H9 (cell line): ENCODE measurements at regions not wholly inside any gene's neighbourhood (a gene's known extent, or its start where the extent isn't known, plus 50 kb on each side); places are given as distances from the start of the nearest gene placed in this dataset.

ENCODE experiments used
- DNase-seq: peaks from one replicate; pipeline ENCODE4 v3.0.0-alpha.2; 2017
- H2AFZ ChIP-seq: one replicate; pipeline ENCODE4 v1.6.1; 2013; ENCODE audit warnings: mild to moderate bottlenecking, low read length, control low read depth, moderate library complexity
- H2AK5ac ChIP-seq: 2 replicates; pipeline ENCODE4 v1.6.1; 2013; ENCODE audit warnings: low read length, control low read depth, mixed read lengths; ENCODE audit not compliant: insufficient read length
- H2BK120ac ChIP-seq: one replicate; pipeline ENCODE4 v1.6.1; 2013; ENCODE audit warnings: low read depth, mild to moderate bottlenecking, low read length, control low read depth, inconsistent platforms; ENCODE audit not compliant: poor library complexity, severe bottlenecking
- H2BK12ac ChIP-seq: 2 replicates; pipeline ENCODE4 v1.6.1; 2013; ENCODE audit warnings: low read length, control low read depth, mixed read lengths, low read depth; ENCODE audit not compliant: insufficient read length
- H2BK15ac ChIP-seq: 2 replicates; pipeline ENCODE4 v1.6.1; 2013; ENCODE audit warnings: low read depth, low read length, control low read depth
- H2BK20ac ChIP-seq: one replicate; pipeline ENCODE4 v1.6.1; 2013; ENCODE audit warnings: low read depth, mild to moderate bottlenecking, low read length, control low read depth, inconsistent platforms; ENCODE audit not compliant: poor library complexity, severe bottlenecking
- H2BK5ac ChIP-seq: 2 replicates; pipeline ENCODE4 v1.6.1; 2013; ENCODE audit warnings: low read length, control low read depth, mixed read lengths; ENCODE audit not compliant: insufficient read length
- H3K14ac ChIP-seq: 2 replicates; pipeline ENCODE4 v1.6.1; 2013; ENCODE audit warnings: low read length, control low read depth; ENCODE audit not compliant: insufficient read depth
- H3K18ac ChIP-seq: 2 replicates; pipeline ENCODE4 v1.6.1; 2013; ENCODE audit warnings: low read depth, mild to moderate bottlenecking, mixed read lengths, low read length, control low read depth; ENCODE audit not compliant: insufficient read length
- H3K23ac ChIP-seq: 2 replicates; pipeline ENCODE4 v1.6.1; 2013; ENCODE audit warnings: low read length, control low read depth, mixed read lengths, low read depth; ENCODE audit not compliant: insufficient read length
- H3K23me2 ChIP-seq: 2 replicates; pipeline ENCODE4 v1.6.1; 2013; ENCODE audit warnings: low read depth, mild to moderate bottlenecking, mixed read lengths, low read length, control low read depth; ENCODE audit not compliant: insufficient read length, poor library complexity, severe bottlenecking
- H3K27ac ChIP-seq: 2 replicates; pipeline ENCODE4 v1.5.1; 2013; ENCODE audit warnings: low read length, control low read depth, mixed read lengths, low read depth; ENCODE audit not compliant: insufficient read length
- H3K27me3 ChIP-seq: 2 replicates; pipeline ENCODE4 v1.6.1; 2013; ENCODE audit warnings: low read length, control low read depth, inconsistent platforms; ENCODE audit not compliant: insufficient read depth
- H3K4ac ChIP-seq: 2 replicates; pipeline ENCODE4 v1.6.1; 2013; ENCODE audit warnings: low read depth, mild to moderate bottlenecking, control low read depth, inconsistent platforms, low read length, moderate library complexity
- H3K4me1 ChIP-seq: 2 replicates; pipeline ENCODE4 v1.6.1; 2013; ENCODE audit warnings: low read length, control low read depth, inconsistent platforms; ENCODE audit not compliant: insufficient read depth
- H3K4me2 ChIP-seq: 2 replicates; pipeline ENCODE4 v1.6.1; 2013; ENCODE audit warnings: low read length, control low read depth, mixed read lengths; ENCODE audit not compliant: insufficient read length, insufficient read depth
- H3K56ac ChIP-seq: 2 replicates; pipeline ENCODE4 v1.6.1; 2013; ENCODE audit warnings: low read depth, mild to moderate bottlenecking, mixed read lengths, low read length, control low read depth; ENCODE audit not compliant: insufficient read length
- H3K79me1 ChIP-seq: 2 replicates; pipeline ENCODE4 v1.6.1; 2013; ENCODE audit warnings: low read depth, mild to moderate bottlenecking, moderate library complexity, low read length, control low read depth, inconsistent platforms; ENCODE audit not compliant: insufficient read depth, poor library complexity, severe bottlenecking
- H3K79me2 ChIP-seq: 2 replicates; pipeline ENCODE4 v1.6.1; 2013; ENCODE audit warnings: low read length, control low read depth, inconsistent platforms; ENCODE audit not compliant: insufficient read depth
- H3K9ac ChIP-seq: 2 replicates; pipeline ENCODE4 v1.6.1; 2013; ENCODE audit warnings: low read length, control low read depth, mixed read lengths; ENCODE audit not compliant: insufficient read length; ENCODE audit errors: extremely low read depth
- H3K9me3 ChIP-seq: one replicate; pipeline ENCODE4 v1.6.1; 2013; ENCODE audit warnings: low read depth, low read length, inconsistent platforms; ENCODE audit not compliant: control insufficient read depth
- H3T11ph ChIP-seq: one replicate; pipeline ENCODE4 v1.6.1; 2013; ENCODE audit warnings: mild to moderate bottlenecking, low read length, control low read depth, inconsistent platforms
- H4K20me1 ChIP-seq: one replicate; pipeline ENCODE4 v1.6.1; 2013; ENCODE audit not compliant: control insufficient read depth, insufficient read length, insufficient read depth
- H4K5ac ChIP-seq: 2 replicates; pipeline ENCODE4 v1.6.1; 2013; ENCODE audit warnings: low read depth, mild to moderate bottlenecking, mixed read lengths, low read length, control low read depth; ENCODE audit not compliant: insufficient read length
- H4K8ac ChIP-seq: replicated peaks from 2 replicates; pipeline ENCODE4 v1.6.1; 2013; ENCODE audit warnings: low read length, control low read depth, mixed read lengths, low read depth; ENCODE audit not compliant: insufficient read length
- H4K91ac ChIP-seq: 2 replicates; pipeline ENCODE4 v1.6.1; 2013; ENCODE audit warnings: low read depth, mild to moderate bottlenecking, moderate library complexity, mixed read lengths, low read length, control low read depth; ENCODE audit not compliant: insufficient read length
- H3K27ac Mint-ChIP-seq, 3 experiments: 2 replicates in 2 of 3; 3 replicates in 1 of 3; pipeline ENCODE4 v1.8.0; 2020 to 2021; ENCODE audit warnings: mixed read lengths in 3 of 3, mild to moderate bottlenecking in 1 of 3, moderate library complexity in 1 of 3
- H3K27me3 Mint-ChIP-seq: 2 replicates; pipeline ENCODE4 v1.8.0; 2021; ENCODE audit warnings: low read depth, mild to moderate bottlenecking, moderate library complexity, mixed read lengths
- H3K36me3 Mint-ChIP-seq, 3 experiments: 2 replicates in 2 of 3; 3 replicates in 1 of 3; pipeline ENCODE4 v1.8.0; 2020 to 2021; ENCODE audit warnings: low read depth in 3 of 3, mixed read lengths in 3 of 3; ENCODE audit not compliant: insufficient read depth in 1 of 3
- H3K4me1 Mint-ChIP-seq, 2 experiments: 2 replicates each; pipeline ENCODE4 v1.8.0; 2020; ENCODE audit warnings: mixed read lengths in 2 of 2
- H3K4me3 Mint-ChIP-seq, 2 experiments: 2 replicates in 1 of 2; 3 replicates in 1 of 2; pipeline ENCODE4 v1.8.0; 2020 to 2021; ENCODE audit warnings: mild to moderate bottlenecking in 2 of 2, mixed read lengths in 2 of 2, moderate library complexity in 1 of 2
- H3K9me3 Mint-ChIP-seq, 2 experiments: 2 replicates in 1 of 2; 3 replicates in 1 of 2; pipeline ENCODE4 v1.8.0; 2020; ENCODE audit warnings: mild to moderate bottlenecking in 2 of 2, mixed read lengths in 2 of 2, moderate library complexity in 1 of 2
- CTCF ChIP-seq: fragments of 200-600 bp; sonication (generic); conservative IDR thresholded peaks from 3 replicates; pipeline ENCODE4 v1.8.0; 2021; ENCODE audit warnings: antibody characterized with exemption, mild to moderate bottlenecking
- WGBS: extraction: QIAGEN DNeasy Blood & Tissue Kit; methylation state at CpG from one replicate; pipeline ENCODE4 v1.1.7; 2013; ENCODE audit warnings: missing lambda C conversion rate, low lambda C conversion rate, mixed read lengths; ENCODE audit not compliant: insufficient read length; ENCODE audit errors: extremely low coverage; 5-methylcytosine and 5-hydroxymethylcytosine counted together

- Mint-ChIP-seq H3K27ac (no peak overlapping the region), H3K9me3 (no peaks in the 10 kb centered on the region; a peak in 1 of 5 replicates), H3K36me3 (no peaks in the 10 kb centered on the region; a peak in 1 of 7 replicates), H3K4me1 (peaks cover 3 to 5% of the 10 kb centered on the region in 2 experiments; a peak in 3 of 4 replicates), H3K27me3 (no peaks in the 10 kb centered on the region), H3K4me3 (no peak overlapping the region)
- Histone ChIP-seq H2AFZ (no peak overlapping the region), H3K27me3 (no peaks in the 10 kb centered on the region), H3K14ac (no peak overlapping the region), H3K27ac (no peak overlapping the region), H3K23ac (no peak overlapping the region), H3K79me2 (no peaks in the 10 kb centered on the region), H3K56ac (no peak overlapping the region), H3K4ac (no peak overlapping the region), H2BK120ac (no peak overlapping the region), H4K8ac (no peak overlapping the region), H2BK20ac (no peak overlapping the region), H4K20me1 (no peaks in the 10 kb centered on the region), H3K9me3 (no peaks in the 10 kb centered on the region), H3K23me2 (no peaks in the 10 kb centered on the region), H4K91ac (no peak overlapping the region), H3T11ph (no peak overlapping the region), H3K9ac (no peak overlapping the region), H3K4me2 (no peak overlapping the region), H2BK12ac (no peak overlapping the region), H3K79me1 (no peaks in the 10 kb centered on the region), H4K5ac (no peak overlapping the region), H2BK15ac (no peak overlapping the region), H2AK5ac (no peak overlapping the region), H3K4me1 (peaks cover 2% of the 10 kb centered on the region; the same call in 1 of the 2 replicates), H3K18ac (no peak overlapping the region), H2BK5ac (no peak overlapping the region)
- peak; percentile 65 for TF ChIP-seq CTCF
- DNase-seq, result no peak
- no CpG with 5 or more reads among the region's 6 CpGs for WGBS
Measured at GRCh38 chr12:47547077-47547476, 158.8 kb downstream of the RPAP3 start.
